A549 (cell line): ENCODE measurements at regions not wholly inside any gene's neighbourhood (a gene's known extent, or its start where the extent isn't known, plus 50 kb on each side); places are given as distances from the start of the nearest gene placed in this dataset.

Experiments used
- CHD2 ChIP-seq: fragments of 150-350 bp; IDR thresholded peaks from 2 replicates; pipeline ENCODE4 v1.6.1; 2014; ENCODE audit warnings: low read length; ENCODE audit not compliant: partially characterized antibody
- HOXA7 ChIP-seq: fragments of 250-450 bp; sonication (Bioruptor Pico); IDR thresholded peaks from 2 replicates; pipeline ENCODE4 v1.5.0; 2020; ENCODE audit warnings: mild to moderate bottlenecking, moderate library complexity
- POLR2A ChIP-seq: IDR thresholded peaks from 2 replicates; pipeline ENCODE4 v1.6.1; 2012; ENCODE audit warnings: mild to moderate bottlenecking, low read length
- ZNF302 ChIP-seq: fragments of 250-450 bp; sonication (Bioruptor Pico); IDR thresholded peaks from 2 replicates; pipeline ENCODE4 v1.9.0; 2021; ENCODE audit warnings: inconsistent platforms, mild to moderate bottlenecking, moderate library complexity
- TF ChIP-seq, protein P1 (sequence below): fragments of >200 bp; sonication (Bioruptor Twin); formaldehyde crosslinking; IDR thresholded peaks from 3 replicates; pipeline ENCODE4 v1.5.1; 2016

DNA sequence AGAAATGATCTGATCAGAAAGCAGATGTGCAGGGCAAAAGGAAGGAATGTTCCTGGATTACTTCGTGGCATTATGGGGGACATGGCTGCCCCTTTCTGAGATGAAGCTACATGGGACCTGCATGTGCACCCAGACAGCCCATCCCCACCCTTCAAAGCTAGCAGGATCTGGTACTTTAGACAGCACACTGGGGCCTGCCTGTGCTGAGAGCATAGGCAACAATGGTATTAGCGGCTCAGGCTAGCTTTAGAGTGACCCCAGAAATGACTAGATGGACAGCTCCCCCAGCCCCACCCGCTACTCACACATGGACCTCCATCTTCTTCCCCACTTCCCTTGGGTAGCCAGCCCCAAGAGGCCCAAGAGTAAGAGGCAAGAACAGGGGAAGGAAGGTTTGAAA, 61.5 kb upstream of the NFE2L2 start:
- TF ChIP-seq ZNF302 (CRISPR knock-in tag) (no peak), CHD2 (no peak), HOXA7 (CRISPR knock-in tag) (no peak), POLR2A (no peak)
- TF ChIP-seq, protein P1, sequence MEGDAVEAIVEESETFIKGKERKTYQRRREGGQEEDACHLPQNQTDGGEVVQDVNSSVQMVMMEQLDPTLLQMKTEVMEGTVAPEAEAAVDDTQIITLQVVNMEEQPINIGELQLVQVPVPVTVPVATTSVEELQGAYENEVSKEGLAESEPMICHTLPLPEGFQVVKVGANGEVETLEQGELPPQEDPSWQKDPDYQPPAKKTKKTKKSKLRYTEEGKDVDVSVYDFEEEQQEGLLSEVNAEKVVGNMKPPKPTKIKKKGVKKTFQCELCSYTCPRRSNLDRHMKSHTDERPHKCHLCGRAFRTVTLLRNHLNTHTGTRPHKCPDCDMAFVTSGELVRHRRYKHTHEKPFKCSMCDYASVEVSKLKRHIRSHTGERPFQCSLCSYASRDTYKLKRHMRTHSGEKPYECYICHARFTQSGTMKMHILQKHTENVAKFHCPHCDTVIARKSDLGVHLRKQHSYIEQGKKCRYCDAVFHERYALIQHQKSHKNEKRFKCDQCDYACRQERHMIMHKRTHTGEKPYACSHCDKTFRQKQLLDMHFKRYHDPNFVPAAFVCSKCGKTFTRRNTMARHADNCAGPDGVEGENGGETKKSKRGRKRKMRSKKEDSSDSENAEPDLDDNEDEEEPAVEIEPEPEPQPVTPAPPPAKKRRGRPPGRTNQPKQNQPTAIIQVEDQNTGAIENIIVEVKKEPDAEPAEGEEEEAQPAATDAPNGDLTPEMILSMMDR, result no peak
